ENCODE measurements at regions not wholly inside any gene's neighbourhood (a gene's known extent, or its start where the extent isn't known, plus 50 kb on each side); places are given as distances from the start of the nearest gene placed in this dataset.

DNA sequence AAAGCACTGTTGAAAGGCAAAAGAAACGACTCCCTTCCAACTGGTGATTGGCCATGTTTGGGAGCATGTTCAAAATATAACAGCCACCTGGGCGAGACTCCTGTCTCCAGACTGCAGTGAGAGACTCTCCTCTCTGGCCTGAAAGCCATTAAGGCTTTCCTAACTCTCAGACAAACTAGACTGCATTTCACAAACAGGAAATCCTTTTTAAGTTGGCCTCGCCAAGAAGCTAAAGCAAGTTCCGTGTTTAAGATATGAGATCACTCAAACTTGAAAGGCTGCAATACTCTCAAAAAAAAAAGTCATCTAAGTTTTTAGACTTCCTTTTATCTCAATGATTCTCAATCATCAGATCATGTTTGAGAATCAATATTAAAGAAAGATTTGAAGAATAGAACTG is 117.0 kb downstream of the TFAP2A start:
- no peak overlapping the region for H3K9ac ChIP-seq (ENCODE audit: low read length)
- no peak for DNase-seq (ENCODE audit: low read depth, low spot score)
- TF ChIP-seq JUND (IDR thresholded peaks at IDR 0.05) (no peak), SP1 (IDR thresholded peaks at IDR 0.05; ENCODE audit: low read depth) (no peak), EGR1 (IDR thresholded peaks at IDR 0.05; ENCODE audit: low read depth) (no peak), ZNF274 (IDR thresholded peaks at IDR 0.05; ENCODE audit: low read depth, low read length) (no peak), FOSL1 (IDR thresholded peaks at IDR 0.05; ENCODE audit: low read depth) (no peak), SRF (IDR thresholded peaks at IDR 0.05; ENCODE audit: low read depth) (no peak), EZH2 (IDR thresholded peaks at IDR 0.05) (no peak), CEBPB (IDR thresholded peaks at IDR 0.05; ENCODE audit: low read depth) (no peak), POLR2A (IDR thresholded peaks at IDR 0.05; ENCODE audit: borderline replicate concordance, extremely low read depth, insufficient read depth, insufficient read length) (no peak), RAD21 (IDR thresholded peaks at IDR 0.05; ENCODE audit: low read depth) (no peak), ZFX (IDR thresholded peaks at IDR 0.05) (no peak)
- TF ChIP-seq, protein P1, sequence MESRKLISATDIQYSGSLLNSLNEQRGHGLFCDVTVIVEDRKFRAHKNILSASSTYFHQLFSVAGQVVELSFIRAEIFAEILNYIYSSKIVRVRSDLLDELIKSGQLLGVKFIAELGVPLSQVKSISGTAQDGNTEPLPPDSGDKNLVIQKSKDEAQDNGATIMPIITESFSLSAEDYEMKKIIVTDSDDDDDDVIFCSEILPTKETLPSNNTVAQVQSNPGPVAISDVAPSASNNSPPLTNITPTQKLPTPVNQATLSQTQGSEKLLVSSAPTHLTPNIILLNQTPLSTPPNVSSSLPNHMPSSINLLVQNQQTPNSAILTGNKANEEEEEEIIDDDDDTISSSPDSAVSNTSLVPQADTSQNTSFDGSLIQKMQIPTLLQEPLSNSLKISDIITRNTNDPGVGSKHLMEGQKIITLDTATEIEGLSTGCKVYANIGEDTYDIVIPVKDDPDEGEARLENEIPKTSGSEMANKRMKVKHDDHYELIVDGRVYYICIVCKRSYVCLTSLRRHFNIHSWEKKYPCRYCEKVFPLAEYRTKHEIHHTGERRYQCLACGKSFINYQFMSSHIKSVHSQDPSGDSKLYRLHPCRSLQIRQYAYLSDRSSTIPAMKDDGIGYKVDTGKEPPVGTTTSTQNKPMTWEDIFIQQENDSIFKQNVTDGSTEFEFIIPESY (IDR thresholded peaks at IDR 0.05; ENCODE audit: extremely low read depth, insufficient replicate concordance, low read length): no peak
- TF ChIP-seq, protein P2, sequence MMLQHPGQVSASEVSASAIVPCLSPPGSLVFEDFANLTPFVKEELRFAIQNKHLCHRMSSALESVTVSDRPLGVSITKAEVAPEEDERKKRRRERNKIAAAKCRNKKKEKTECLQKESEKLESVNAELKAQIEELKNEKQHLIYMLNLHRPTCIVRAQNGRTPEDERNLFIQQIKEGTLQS (IDR thresholded peaks at IDR 0.05): no peak
- TF ChIP-seq, protein P3, sequence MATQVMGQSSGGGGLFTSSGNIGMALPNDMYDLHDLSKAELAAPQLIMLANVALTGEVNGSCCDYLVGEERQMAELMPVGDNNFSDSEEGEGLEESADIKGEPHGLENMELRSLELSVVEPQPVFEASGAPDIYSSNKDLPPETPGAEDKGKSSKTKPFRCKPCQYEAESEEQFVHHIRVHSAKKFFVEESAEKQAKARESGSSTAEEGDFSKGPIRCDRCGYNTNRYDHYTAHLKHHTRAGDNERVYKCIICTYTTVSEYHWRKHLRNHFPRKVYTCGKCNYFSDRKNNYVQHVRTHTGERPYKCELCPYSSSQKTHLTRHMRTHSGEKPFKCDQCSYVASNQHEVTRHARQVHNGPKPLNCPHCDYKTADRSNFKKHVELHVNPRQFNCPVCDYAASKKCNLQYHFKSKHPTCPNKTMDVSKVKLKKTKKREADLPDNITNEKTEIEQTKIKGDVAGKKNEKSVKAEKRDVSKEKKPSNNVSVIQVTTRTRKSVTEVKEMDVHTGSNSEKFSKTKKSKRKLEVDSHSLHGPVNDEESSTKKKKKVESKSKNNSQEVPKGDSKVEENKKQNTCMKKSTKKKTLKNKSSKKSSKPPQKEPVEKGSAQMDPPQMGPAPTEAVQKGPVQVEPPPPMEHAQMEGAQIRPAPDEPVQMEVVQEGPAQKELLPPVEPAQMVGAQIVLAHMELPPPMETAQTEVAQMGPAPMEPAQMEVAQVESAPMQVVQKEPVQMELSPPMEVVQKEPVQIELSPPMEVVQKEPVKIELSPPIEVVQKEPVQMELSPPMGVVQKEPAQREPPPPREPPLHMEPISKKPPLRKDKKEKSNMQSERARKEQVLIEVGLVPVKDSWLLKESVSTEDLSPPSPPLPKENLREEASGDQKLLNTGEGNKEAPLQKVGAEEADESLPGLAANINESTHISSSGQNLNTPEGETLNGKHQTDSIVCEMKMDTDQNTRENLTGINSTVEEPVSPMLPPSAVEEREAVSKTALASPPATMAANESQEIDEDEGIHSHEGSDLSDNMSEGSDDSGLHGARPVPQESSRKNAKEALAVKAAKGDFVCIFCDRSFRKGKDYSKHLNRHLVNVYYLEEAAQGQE (IDR thresholded peaks at IDR 0.05; ENCODE audit: low read depth): no peak
- TF ChIP-seq, protein P4, sequence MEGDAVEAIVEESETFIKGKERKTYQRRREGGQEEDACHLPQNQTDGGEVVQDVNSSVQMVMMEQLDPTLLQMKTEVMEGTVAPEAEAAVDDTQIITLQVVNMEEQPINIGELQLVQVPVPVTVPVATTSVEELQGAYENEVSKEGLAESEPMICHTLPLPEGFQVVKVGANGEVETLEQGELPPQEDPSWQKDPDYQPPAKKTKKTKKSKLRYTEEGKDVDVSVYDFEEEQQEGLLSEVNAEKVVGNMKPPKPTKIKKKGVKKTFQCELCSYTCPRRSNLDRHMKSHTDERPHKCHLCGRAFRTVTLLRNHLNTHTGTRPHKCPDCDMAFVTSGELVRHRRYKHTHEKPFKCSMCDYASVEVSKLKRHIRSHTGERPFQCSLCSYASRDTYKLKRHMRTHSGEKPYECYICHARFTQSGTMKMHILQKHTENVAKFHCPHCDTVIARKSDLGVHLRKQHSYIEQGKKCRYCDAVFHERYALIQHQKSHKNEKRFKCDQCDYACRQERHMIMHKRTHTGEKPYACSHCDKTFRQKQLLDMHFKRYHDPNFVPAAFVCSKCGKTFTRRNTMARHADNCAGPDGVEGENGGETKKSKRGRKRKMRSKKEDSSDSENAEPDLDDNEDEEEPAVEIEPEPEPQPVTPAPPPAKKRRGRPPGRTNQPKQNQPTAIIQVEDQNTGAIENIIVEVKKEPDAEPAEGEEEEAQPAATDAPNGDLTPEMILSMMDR (IDR thresholded peaks at IDR 0.05 in 2 of 3, conservative IDR thresholded peaks at IDR 0.05 in 1 of 3; ENCODE audit: borderline replicate concordance in 1 of 3, insufficient read depth in 1 of 3, low read depth in 2 of 3, low read length in 2 of 3): no peak
- TF ChIP-seq, protein P5, sequence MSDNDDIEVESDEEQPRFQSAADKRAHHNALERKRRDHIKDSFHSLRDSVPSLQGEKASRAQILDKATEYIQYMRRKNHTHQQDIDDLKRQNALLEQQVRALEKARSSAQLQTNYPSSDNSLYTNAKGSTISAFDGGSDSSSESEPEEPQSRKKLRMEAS (IDR thresholded peaks at IDR 0.05): no peak
- ChIA-PET CTCF (no interaction called here), RAD21 (ENCODE audit: low non-redundant PET in 1 of 2, low total read pairs in 2 of 2, uncharacterized antibody in 2 of 2, unreplicated experiment in 2 of 2) (no interaction called here), POLR2A (no interaction called here)
- no peak for ATAC-seq
- H4K20me1 ChIP-seq (ENCODE audit: insufficient read depth): no peaks in the 10 kb centered on the region
- no peak overlapping the region for H2AFZ ChIP-seq (ENCODE audit: low read depth, low read length, poor library complexity, severe bottlenecking)
- H3K27ac ChIP-seq (ENCODE audit: low read depth, low read length): no peak overlapping the region
- peaks cover 3 to 9% of the 10 kb centered on the region in 2 experiments; a peak in 3 of 4 replicates for H3K4me1 ChIP-seq (ENCODE audit: control insufficient read depth in 1 of 2, insufficient read depth in 2 of 2, low read length in 2 of 2)
- no peaks in the 10 kb centered on the region for H3K79me2 ChIP-seq (ENCODE audit: insufficient read depth, low read length)
- H3K36me3 ChIP-seq (ENCODE audit: control insufficient read depth in 1 of 2, insufficient read depth in 2 of 2, low read length in 2 of 2): no peaks in the 10 kb centered on the region
- no peaks in the 10 kb centered on the region for H3K9me2 ChIP-seq (ENCODE audit: insufficient read depth)
- no peak overlapping the region for H3K4me3 ChIP-seq (replicated peaks in 1 of 2; ENCODE audit: low read depth in 1 of 2, low read length in 2 of 2)
- no TSS peak for BruUV-seq (replicated peaks)
- no peaks in the 10 kb centered on the region for H3K27me3 ChIP-seq (ENCODE audit: insufficient read depth, low read length)
- no peak overlapping the region for H3K4me2 ChIP-seq (ENCODE audit: low read length)
- intact Hi-C loops (cut with micrococcal nuclease): no loop called here
- no peaks in the 10 kb centered on the region for H3K9me3 ChIP-seq (ENCODE audit: control insufficient read depth in 1 of 2, insufficient read depth in 1 of 2, low read depth in 1 of 2, low read length in 2 of 2)
